ENCODE measurements at regions not wholly inside any gene's neighbourhood (a gene's known extent, or its start where the extent isn't known, plus 50 kb on each side); places are given as distances from the start of the nearest gene placed in this dataset.

GRCh38 chr10:128221807-128222206 is 95.6 kb upstream of the MKI67 start:
- H3K9me2 ChIP-seq (ENCODE audit: insufficient read depth, low read length) = no peaks in the 10 kb centered on the region
- no peak overlapping the region for H3K9ac ChIP-seq (ENCODE audit: low read length)
- no peaks in the 10 kb centered on the region for H4K20me1 ChIP-seq (ENCODE audit: insufficient read depth)
- H3K9me3 ChIP-seq (ENCODE audit: low read length) = no peaks in the 10 kb centered on the region
- no peak overlapping the region for H3K4me2 ChIP-seq (ENCODE audit: low read length)
- H3K27me3 ChIP-seq (ENCODE audit: insufficient read depth, low read depth, low read length) = no peaks in the 10 kb centered on the region
- no peaks in the 10 kb centered on the region for H3F3A ChIP-seq (ENCODE audit: insufficient read depth, low read length, poor library complexity, severe bottlenecking)
- TF ChIP-seq EZH2 (IDR thresholded peaks at IDR 0.05; ENCODE audit: borderline replicate concordance, insufficient read depth, low read length, poor library complexity, severe bottlenecking) = no peak
- no peak for TF ChIP-seq RAD21 (conservative IDR thresholded peaks at IDR 0.05)
- no peak for TF ChIP-seq POLR2AphosphoS5 (IDR thresholded peaks at IDR 0.05)
- no peak for TF ChIP-seq EP300 (conservative IDR thresholded peaks at IDR 0.05; ENCODE audit: poor library complexity, severe bottlenecking)
- no peak for TF ChIP-seq MXI1 (conservative IDR thresholded peaks at IDR 0.05; ENCODE audit: poor library complexity, severe bottlenecking)
- TF ChIP-seq CTCF (IDR thresholded peaks at IDR 0.05; ENCODE audit: poor library complexity, severe bottlenecking) = no peak
- TF ChIP-seq TAF1 (IDR thresholded peaks at IDR 0.05; ENCODE audit: low read depth) = no peak
- no peak for TF ChIP-seq REST (IDR thresholded peaks at IDR 0.05; ENCODE audit: borderline replicate concordance)
- TF ChIP-seq SMC3 (conservative IDR thresholded peaks at IDR 0.05; ENCODE audit: poor library complexity) = no peak
- no peak overlapping the region for H3K27ac ChIP-seq (ENCODE audit: low read length)
- H2AFZ ChIP-seq (ENCODE audit: low read depth, low read length) = no peak overlapping the region
- H3K36me3 ChIP-seq (ENCODE audit: insufficient read depth, low read length) = no peaks in the 10 kb centered on the region
- no peak overlapping the region for H3K4me3 ChIP-seq (ENCODE audit: low read length)
- no peaks in the 10 kb centered on the region for H3K79me2 ChIP-seq (replicated peaks; ENCODE audit: insufficient read depth, low read length)

GRCh38 chr10:128222332-128222849 is 96.2 kb upstream of the MKI67 start:
- Histone ChIP-seq H2AFZ (ENCODE audit: low read depth, low read length) (no peak overlapping the region), H3K4me2 (ENCODE audit: low read length) (no peak overlapping the region), H3K9ac (ENCODE audit: low read length) (no peak overlapping the region), H4K20me1 (ENCODE audit: insufficient read depth) (no peaks in the 10 kb centered on the region), H3K27ac (ENCODE audit: low read length) (no peak overlapping the region), H3K27me3 (ENCODE audit: insufficient read depth, low read depth, low read length) (no peaks in the 10 kb centered on the region), H3K9me2 (ENCODE audit: insufficient read depth, low read length) (no peaks in the 10 kb centered on the region), H3F3A (ENCODE audit: insufficient read depth, low read length, poor library complexity, severe bottlenecking) (no peaks in the 10 kb centered on the region), H3K36me3 (ENCODE audit: insufficient read depth, low read length) (no peaks in the 10 kb centered on the region), H3K4me3 (ENCODE audit: low read length) (no peak overlapping the region), H3K79me2 (replicated peaks; ENCODE audit: insufficient read depth, low read length) (no peaks in the 10 kb centered on the region), H3K9me3 (ENCODE audit: low read length) (no peaks in the 10 kb centered on the region)
- TF ChIP-seq EP300 (conservative IDR thresholded peaks at IDR 0.05; ENCODE audit: poor library complexity, severe bottlenecking) (no peak), POLR2AphosphoS5 (IDR thresholded peaks at IDR 0.05) (no peak), MXI1 (conservative IDR thresholded peaks at IDR 0.05; ENCODE audit: poor library complexity, severe bottlenecking) (no peak), REST (IDR thresholded peaks at IDR 0.05; ENCODE audit: borderline replicate concordance) (no peak)
